K562 (cell line): ENCODE measurements at regions not wholly inside any gene's neighbourhood (a gene's known extent, or its start where the extent isn't known, plus 50 kb on each side); places are given as distances from the start of the nearest gene placed in this dataset.

Experiments used
- ATAC-seq: fragments of 200-7000 bp; cut with Tn5 transposase; 3 replicates; pipeline ENCODE4 v1.9.1; 2020; ENCODE audit warnings: moderate library complexity
- BruUV-seq: library from RNA; stranded (reverse); fragments of 400-500 nt; replicated peaks from 2 replicates; lab custom pipeline; 2021; lab: Mats Ljungman, UMichigan
- CTCF ChIA-PET: fragments of 300-600 bp; formaldehyde crosslinking; extraction: SDS; loops from one replicate; lab custom pipeline; 2021; ENCODE audit warnings: low intra/inter-chr PET ratio; lab: Yijun Ruan, JAX
- POLR2A ChIA-PET: fragments of 300-600, 350-650 bp; sonication (Branson Sonifier 250); formaldehyde crosslinking; extraction: SDS; loops from one replicate; lab custom pipeline; 2021; ENCODE audit warnings: antibody characterized with exemption, inconsistent platforms; lab: Yijun Ruan, JAX
- DNase-seq, 4 experiments: peaks; one replicate each; pipeline versions ENCODE4 v3.0.0 to v3.0.0-alpha.2; 2011 to 2018; ENCODE audit warnings: low spot score in 3 of 4, mixed read lengths in 3 of 4; ENCODE audit errors: extremely low read depth in 1 of 4
- FAIRE-seq: peaks from 2 replicates; lab custom pipeline; 2011; peaks lifted over from hg19 to GRCh38; lab: Jason Lieb, UNC
- H2AFZ ChIP-seq: 2 replicates; pipeline ENCODE4 v1.6.0; 2011; ENCODE audit warnings: low read depth, low read length, control low read depth, inconsistent platforms
- H3K27ac ChIP-seq: fragments of 200-600 bp; 3 replicates; pipeline ENCODE4 v1.8.0; 2011; ENCODE audit warnings: low read depth, mild to moderate bottlenecking, control low read depth, inconsistent platforms, low read length, moderate library complexity, mixed read lengths; ENCODE audit errors: extremely low read depth
- H3K27me3 ChIP-seq, 2 experiments: fragments of 300-600 bp in 1 of 2; 2 replicates in 1 of 2; 3 replicates in 1 of 2; pipeline versions ENCODE4 v1.6.0 to v1.8.0; 2011; ENCODE audit warnings: inconsistent platforms in 2 of 2, low read length in 2 of 2, mild to moderate bottlenecking in 1 of 2, mixed read lengths in 1 of 2, moderate library complexity in 1 of 2; ENCODE audit not compliant: control insufficient read depth in 2 of 2, insufficient read depth in 2 of 2
- H3K36me3 ChIP-seq: fragments of 300-600 bp; 3 replicates; pipeline ENCODE4 v1.8.0; 2011; ENCODE audit warnings: mild to moderate bottlenecking, low read length, inconsistent platforms; ENCODE audit not compliant: control insufficient read depth, insufficient read depth
- H3K4me1 ChIP-seq, 2 experiments: fragments of 200-600 bp in 1 of 2; replicated peaks in 1 of 2; 2 replicates in 1 of 2; 3 replicates in 1 of 2; pipeline versions ENCODE4 v1.5.1 to v1.8.0; 2011; ENCODE audit warnings: inconsistent platforms in 2 of 2, low read length in 2 of 2, mild to moderate bottlenecking in 1 of 2, mixed read lengths in 1 of 2, moderate library complexity in 1 of 2; ENCODE audit not compliant: control insufficient read depth in 2 of 2, insufficient read depth in 2 of 2
- H3K4me2 ChIP-seq: 2 replicates; pipeline ENCODE4 v1.6.1; 2011; ENCODE audit warnings: low read length, control low read depth, inconsistent platforms, mixed read lengths; ENCODE audit not compliant: insufficient read depth
- H3K4me3 ChIP-seq: fragments of 200-600 bp; sonication (generic), shearing (Covaris generic); 2 replicates; pipeline ENCODE4 v1.5.1; 2016; ENCODE audit warnings: control low read depth, inconsistent platforms
- H3K79me2 ChIP-seq: fragments of 200-600 bp; 3 replicates; pipeline ENCODE4 v1.8.0; 2011; ENCODE audit warnings: low read length, inconsistent platforms; ENCODE audit not compliant: control insufficient read depth, insufficient read depth
- H3K9ac ChIP-seq, 2 experiments: 2 replicates each; pipeline versions ENCODE4 v1.6.0 to v1.6.1; 2011; ENCODE audit warnings: low read depth in 2 of 2, low read length in 2 of 2, control low read depth in 1 of 2, inconsistent platforms in 1 of 2, mild to moderate bottlenecking in 1 of 2, mixed read lengths in 1 of 2; ENCODE audit not compliant: insufficient read depth in 1 of 2
- H3K9me1 ChIP-seq: one replicate; pipeline ENCODE4 v1.6.0; 2011; ENCODE audit warnings: inconsistent platforms, mild to moderate bottlenecking, low read length, moderate library complexity; ENCODE audit not compliant: control insufficient read depth, insufficient read depth
- H3K9me3 ChIP-seq: replicated peaks from 2 replicates; pipeline ENCODE4 v1.5.1; 2011; ENCODE audit warnings: low read depth, low read length, inconsistent platforms; ENCODE audit not compliant: control insufficient read depth, insufficient read depth
- H4K20me1 ChIP-seq: replicated peaks from 2 replicates; pipeline ENCODE4 v1.6.1; 2011; ENCODE audit warnings: low read length, inconsistent platforms, mixed read lengths; ENCODE audit not compliant: control insufficient read depth, insufficient read depth
- CAMTA2 ChIP-seq: fragments of 250-450 bp; sonication (Bioruptor Pico); conservative IDR thresholded peaks from 2 replicates; pipeline ENCODE4 v1.5.1; 2022
- CBX1 ChIP-seq: sonication (generic); IDR thresholded peaks from 2 replicates; pipeline ENCODE4 v1.6.1; 2016; ENCODE audit warnings: antibody characterized with exemption, low read depth, mild to moderate bottlenecking
- E2F4 ChIP-seq: sonication (generic); formaldehyde crosslinking; IDR thresholded peaks from 2 replicates; pipeline ENCODE4 v1.8.0; 2022; ENCODE audit warnings: mild to moderate bottlenecking, low read depth, missing genetic modification reagents
- JUNB ChIP-seq: fragments of 450-650 bp; formaldehyde crosslinking; conservative IDR thresholded peaks from 2 replicates; pipeline ENCODE4 v1.4.0; 2020; ENCODE audit warnings: mild to moderate bottlenecking
- MYNN ChIP-seq, 2 experiments: sonication (generic); formaldehyde crosslinking in 1 of 2; IDR thresholded peaks; 2 replicates each; pipeline versions ENCODE4 v1.5.0 to v1.6.1; 2016 to 2020; ENCODE audit warnings: antibody characterized with exemption in 1 of 2, missing genetic modification reagents in 1 of 2
- NFRKB ChIP-seq: fragments of 450-650 bp; IDR thresholded peaks from 2 replicates; pipeline ENCODE4 v1.6.1; 2016; ENCODE audit warnings: low read depth
- PCBP1 ChIP-seq: fragments of 200-400 bp; formaldehyde crosslinking; IDR thresholded peaks from 2 replicates; pipeline ENCODE4 v1.6.1; 2018; ENCODE audit warnings: mild to moderate bottlenecking, low read depth, low read length; ENCODE audit not compliant: poor library complexity, severe bottlenecking
- POLR2AphosphoS5 ChIP-seq: IDR thresholded peaks from 2 replicates; pipeline ENCODE4 v1.6.1; 2011; ENCODE audit warnings: mild to moderate bottlenecking, low read depth, low read length, moderate library complexity; ENCODE audit not compliant: control insufficient read depth, insufficient read depth
- RAD51 ChIP-seq: fragments of 450-650 bp; IDR thresholded peaks from 2 replicates; pipeline ENCODE4 v1.7.1; 2016; ENCODE audit warnings: low read depth, mild to moderate bottlenecking, borderline replicate concordance
- RBM39 ChIP-seq: fragments of 200-400 bp; formaldehyde crosslinking; optimal IDR thresholded peaks from 2 replicates; pipeline ENCODE3; 2018; ENCODE audit warnings: low read depth, low read length
- RUNX1 ChIP-seq: sonication (generic); IDR thresholded peaks from 2 replicates; pipeline ENCODE4 v1.6.1; 2016; ENCODE audit warnings: antibody characterized with exemption, low read depth
- SMAD2 ChIP-seq: fragments of 150-350 bp; IDR thresholded peaks from 2 replicates; pipeline ENCODE4 v1.6.1; 2014; ENCODE audit warnings: low read depth, mild to moderate bottlenecking, low read length
- SMAD4 ChIP-seq: fragments of 250-450 bp; sonication (Bioruptor Pico); conservative IDR thresholded peaks from 2 replicates; pipeline ENCODE4 v1.8.0; 2021; ENCODE audit warnings: inconsistent platforms, mild to moderate bottlenecking, moderate library complexity
- SMARCE1 ChIP-seq: fragments of 450-650 bp; IDR thresholded peaks from 2 replicates; pipeline ENCODE4 v1.7.1; 2016; ENCODE audit warnings: mild to moderate bottlenecking
- SOX6 ChIP-seq: fragments of 450-650 bp; IDR thresholded peaks from 2 replicates; pipeline ENCODE4 v1.6.1; 2014; ENCODE audit warnings: mild to moderate bottlenecking
- SREBF2 ChIP-seq: sonication (generic); formaldehyde crosslinking; IDR thresholded peaks from 2 replicates; pipeline ENCODE4 v1.4.0; 2020; ENCODE audit warnings: mild to moderate bottlenecking, missing genetic modification reagents
- SRF ChIP-seq, 2 experiments: fragments of 250-450, 450-650 bp in 1 of 2; sonication (Bioruptor Pico) in 1 of 2; sonication (generic) in 1 of 2; formaldehyde crosslinking; IDR thresholded peaks; 2 replicates each; pipeline versions ENCODE4 v1.5.0 to v1.5.1; 2020 to 2022; ENCODE audit warnings: mild to moderate bottlenecking in 1 of 2, missing genetic modification reagents in 1 of 2
- TEAD4 ChIP-seq, 2 experiments: sonication (generic) in 1 of 2; formaldehyde crosslinking in 1 of 2; IDR thresholded peaks; 2 replicates each; pipeline versions ENCODE4 v1.6.1 to v1.8.0; 2012 to 2022; ENCODE audit warnings: borderline replicate concordance in 1 of 2, inconsistent platforms in 1 of 2, low read length in 1 of 2, mild to moderate bottlenecking in 1 of 2, missing genetic modification reagents in 1 of 2
- ZC3H4 ChIP-seq: sonication (generic); formaldehyde crosslinking; IDR thresholded peaks from 2 replicates; pipeline ENCODE4 v1.9.0; 2021; ENCODE audit warnings: missing genetic modification reagents, borderline replicate concordance
- ZNF212 ChIP-seq: fragments of 450-650 bp; formaldehyde crosslinking; IDR thresholded peaks from 2 replicates; pipeline ENCODE4 v1.4.0; 2020; ENCODE audit warnings: mild to moderate bottlenecking
- ZNF23 ChIP-seq: fragments of 250-450 bp; sonication (Bioruptor Pico); IDR thresholded peaks from 2 replicates; pipeline ENCODE4 v1.4.0; 2020; ENCODE audit warnings: mild to moderate bottlenecking
- ZNF282 ChIP-seq: sonication (generic); formaldehyde crosslinking; IDR thresholded peaks from 2 replicates; pipeline ENCODE4 v1.8.1; 2023; ENCODE audit warnings: missing genetic modification reagents
- ZNF324 ChIP-seq: fragments of 250-450 bp; sonication (Bioruptor Pico); IDR thresholded peaks from 2 replicates; pipeline ENCODE4 v1.4.0; 2020; ENCODE audit warnings: mild to moderate bottlenecking
- ZNF41 ChIP-seq: fragments of 250-450 bp; sonication (Bioruptor Pico); conservative IDR thresholded peaks from 2 replicates; pipeline ENCODE4 v1.4.0; 2020; ENCODE audit warnings: mild to moderate bottlenecking
- WGBS: fragments of 100-300 bp; shearing (Covaris generic); methylation state at CpG from one replicate; pipeline ENCODE4 v1.1.6; 2016; ENCODE audit warnings: low coverage, mixed read lengths; ENCODE audit not compliant: insufficient coverage; ENCODE audit errors: missing lambda C conversion rate; 5-methylcytosine and 5-hydroxymethylcytosine counted together
- in situ Hi-C: fragments of 300-500 bp; cut with MboI; formaldehyde crosslinking; loops from 4 replicates; pipeline ENCODE4 v1.15.0; 2018; ENCODE audit warnings: inconsistent platforms, mixed read lengths
- intact Hi-C: fragments of 100-400 bp; cut with micrococcal nuclease; formaldehyde crosslinking; loops from 2 replicates; pipeline ENCODE4 v1.14.2; 2022

- TF ChIP-seq MYNN (IDR thresholded peaks at IDR 0.05), result no peak
- no peak for TF ChIP-seq MYNN (CRISPR knock-in tag; IDR thresholded peaks at IDR 0.05)
- TF ChIP-seq JUNB (CRISPR knock-in tag), result no peak
- no peak for TF ChIP-seq SOX6
- no peak for TF ChIP-seq PCBP1
- no peak for TF ChIP-seq SMAD4 (CRISPR knock-in tag)
- TF ChIP-seq RBM39, result no peak
- TF ChIP-seq SMAD2, result no peak
Observed at GRCh38 chr13:53778937-53779336, 750.3 kb downstream of the OLFM4 start (continued).

- in situ Hi-C loops, result no loop called here
- BruUV-seq, result no TSS peak
- WGBS, result 0% methylated on average over 6 of the region's 6 CpGs
- Histone ChIP-seq H2AFZ (no peak overlapping the region), H3K4me3 (no peak overlapping the region), H3K4me2 (no peak overlapping the region), H3K4me1 (no peaks in the 10 kb centered on the region), H4K20me1 (no peaks in the 10 kb centered on the region), H3K9ac (no peak overlapping the region), H3K9me3 (no peaks in the 10 kb centered on the region), H3K27me3 (no peaks in the 10 kb centered on the region), H3K36me3 (no peaks in the 10 kb centered on the region), H3K9me1 (no peaks in the 10 kb centered on the region), H3K79me2 (no peaks in the 10 kb centered on the region), H3K27ac (no peak overlapping the region)
- POLR2A ChIA-PET, result no interaction called here
- intact Hi-C loops, result no loop called here
- FAIRE-seq, result no peak
- CTCF ChIA-PET, result no interaction called here
- no peak for ATAC-seq
- no peak for DNase-seq
- TF ChIP-seq SMARCE1, result no peak
- no peak for TF ChIP-seq ZNF282 (CRISPR knock-in tag)
- TF ChIP-seq RAD51, result no peak
- TF ChIP-seq RUNX1, result no peak
- TF ChIP-seq CBX1, result no peak
- no peak for TF ChIP-seq POLR2AphosphoS5
- TF ChIP-seq ZNF212, result no peak
- TF ChIP-seq ZNF324 (CRISPR knock-in tag), result no peak
- no peak for TF ChIP-seq ZNF23 (CRISPR knock-in tag)
- no peak for TF ChIP-seq RBM39
- no peak for TF ChIP-seq ZNF41 (CRISPR knock-in tag)
- TF ChIP-seq ZC3H4 (CRISPR knock-in tag), result no peak
- TF ChIP-seq E2F4, result no peak
- TF ChIP-seq NFRKB, result no peak
- no peak for TF ChIP-seq SREBF2 (CRISPR knock-in tag)
- TF ChIP-seq SRF (CRISPR knock-in tag; IDR thresholded peaks at IDR 0.05), result no peak
- TF ChIP-seq CAMTA2 (CRISPR knock-in tag), result no peak
- TF ChIP-seq TEAD4 (IDR thresholded peaks at IDR 0.05; ENCODE audit: low read length), result no peak
- TF ChIP-seq TEAD4 (CRISPR knock-in tag; IDR thresholded peaks at IDR 0.05; ENCODE audit: borderline replicate concordance), result no peak
Observed at GRCh38 chr13:53781941-53782340, 753.3 kb downstream of the OLFM4 start.
